Fibroblast of skin of left biceps (primary cell): ENCODE measurements at regions not wholly inside any gene's neighbourhood (a gene's known extent, or its start where the extent isn't known, plus 50 kb on each side); places are given as distances from the start of the nearest gene placed in this dataset.
"Not testable (repeated sequence)": the region's sequence is repeated elsewhere in the genome, so short reads cannot be mapped to it uniquely, and the experiment has no call there.

Experiments used
- DNase-seq, 2 experiments: peaks; one replicate each; pipeline ENCODE4 v3.0.0-alpha.2; 2013; ENCODE audit warnings: low read depth in 2 of 2

DNA sequence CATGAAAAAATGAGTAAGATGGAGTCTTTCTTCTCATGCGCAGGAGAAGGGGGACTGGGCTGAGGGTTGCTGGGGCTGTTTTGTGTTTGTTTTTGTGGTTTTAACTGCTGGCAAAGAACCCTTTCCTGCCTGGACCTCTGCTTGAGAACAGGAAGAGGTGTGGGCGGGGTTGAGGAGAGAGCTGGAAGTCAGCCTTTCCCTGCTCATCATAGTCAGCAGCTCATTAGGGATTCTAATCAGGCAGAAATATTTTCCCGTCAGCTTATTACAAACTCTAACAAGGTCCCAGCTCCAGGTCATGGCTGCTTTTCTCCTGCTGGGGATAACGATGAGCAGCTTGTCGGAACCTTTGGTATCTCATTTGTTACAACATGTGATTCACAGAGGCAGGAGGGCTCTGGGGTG lies 185.0 kb upstream of the NRXN3 start:
- no peak for DNase-seq

DNA sequence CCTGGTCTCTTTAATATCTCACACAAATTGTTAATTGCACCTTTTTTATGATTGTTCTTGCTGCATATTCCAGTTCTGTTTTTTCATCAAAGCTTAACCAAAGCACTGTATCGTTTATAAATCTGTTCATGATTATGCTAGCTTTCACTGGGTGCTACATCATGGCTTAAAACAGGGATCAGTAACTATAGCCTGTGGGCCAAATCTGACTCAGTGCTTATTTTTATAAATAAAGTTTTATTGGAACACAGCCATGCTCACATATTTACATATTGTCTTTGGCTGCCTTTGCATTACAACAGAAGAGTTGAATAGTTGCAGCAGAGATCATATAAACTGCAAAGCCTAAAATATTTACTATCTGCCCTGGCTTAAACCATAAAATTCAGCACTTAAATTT lies 183.4 kb upstream of the NRXN3 start:
- no peak for DNase-seq

DNA sequence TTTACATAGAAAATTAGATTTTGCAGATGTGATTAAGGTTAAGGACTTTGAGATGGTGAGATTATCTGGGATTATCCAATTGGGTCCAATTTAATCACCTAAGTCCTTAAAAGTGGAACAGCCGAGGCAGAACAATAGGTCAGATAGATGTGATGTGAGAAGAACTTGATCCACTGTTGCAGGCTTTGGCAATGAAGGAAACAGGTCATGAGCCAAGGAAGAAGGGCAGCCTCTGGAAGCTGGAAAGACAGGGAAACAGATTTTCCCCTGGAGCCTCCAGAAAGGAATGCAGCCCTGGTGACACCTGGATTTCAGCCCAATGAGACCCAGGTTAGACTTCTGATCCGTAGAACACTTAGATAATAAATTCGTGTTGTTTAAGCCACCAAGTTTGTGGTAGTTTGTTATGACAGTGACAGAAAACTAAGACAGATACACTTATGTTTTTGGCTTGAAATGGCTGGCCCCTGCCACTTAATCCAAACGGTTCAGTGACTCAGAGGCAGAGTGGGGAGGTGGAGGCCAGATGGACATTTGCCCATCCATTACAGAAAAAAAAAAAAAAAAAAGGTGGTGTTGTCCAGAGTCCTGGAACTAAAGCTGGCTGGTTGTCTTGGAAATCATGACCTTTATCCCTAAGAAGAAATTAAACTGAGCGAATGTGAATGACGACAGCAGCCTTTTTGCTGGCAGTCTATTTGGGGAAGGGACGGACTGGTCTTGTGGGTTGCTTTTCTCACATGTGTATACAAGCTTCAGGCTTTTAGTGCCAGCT lies 181.9 kb upstream of the NRXN3 start:
- no peak for DNase-seq

DNA sequence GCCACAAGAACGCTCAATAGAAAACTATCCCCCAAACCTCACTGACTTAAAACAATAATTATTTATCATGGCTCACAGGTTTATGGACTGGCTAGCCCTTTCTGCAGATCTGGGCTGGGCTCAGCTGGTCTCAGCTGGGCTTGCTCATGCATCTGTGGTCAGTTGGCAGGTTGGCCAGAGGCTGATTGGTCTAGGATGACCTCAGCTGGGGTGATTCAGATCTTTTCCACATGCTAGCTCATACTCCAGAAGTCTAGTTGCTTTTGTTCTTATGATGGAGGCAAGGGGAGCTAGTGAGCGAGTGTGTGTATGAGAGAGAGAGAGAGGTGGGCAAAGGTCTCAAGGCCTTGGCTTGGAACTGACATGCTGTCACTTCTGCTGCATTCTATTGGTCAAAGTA lies 181.2 kb upstream of the NRXN3 start:
- no peak for DNase-seq

DNA sequence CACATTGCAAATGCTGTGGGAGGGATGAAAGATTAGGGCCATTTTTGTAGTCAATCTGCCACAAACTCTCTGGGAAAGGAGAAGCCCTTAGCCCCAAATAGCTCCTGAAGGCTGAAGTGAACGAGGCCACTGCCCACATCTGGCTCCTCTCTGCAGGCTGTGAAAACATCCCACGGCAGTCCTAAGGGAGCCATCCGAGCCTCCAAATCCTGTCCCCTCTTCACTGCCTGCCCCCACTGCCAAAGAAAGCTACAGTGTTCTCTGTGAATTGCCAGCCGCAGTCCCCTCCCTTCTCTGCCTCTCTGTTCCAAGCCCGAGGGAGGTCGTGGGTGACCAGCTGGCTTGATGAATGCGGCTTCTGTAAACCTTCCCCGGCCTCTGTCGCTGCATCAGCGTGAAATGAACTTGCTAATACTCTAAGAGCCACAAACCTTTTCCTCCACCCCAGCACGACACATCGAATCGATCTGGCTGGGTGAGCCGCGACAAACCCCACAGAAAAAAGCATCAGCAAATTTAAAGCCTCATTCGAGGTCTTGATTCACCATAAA lies 180.7 kb upstream of the NRXN3 start:
- no peak for DNase-seq

DNA sequence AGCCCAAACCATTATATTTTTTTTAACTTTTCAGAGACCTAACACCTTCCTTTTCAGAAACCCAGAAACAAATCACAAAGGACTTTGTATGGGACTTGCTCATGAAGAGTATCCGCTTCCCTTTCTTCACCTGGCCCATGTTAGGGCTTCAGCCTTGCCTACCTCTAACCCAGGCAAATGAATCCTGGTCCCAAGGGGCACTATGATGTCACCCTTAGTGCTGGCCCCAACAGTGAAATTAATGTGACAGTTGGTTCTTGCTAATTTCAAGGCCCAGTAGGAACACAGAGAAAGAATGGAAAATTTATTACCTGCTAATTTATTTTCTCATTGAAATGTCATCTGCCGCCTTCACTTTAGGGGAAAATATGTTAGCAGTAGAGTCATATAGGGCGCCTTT lies 179.8 kb upstream of the NRXN3 start:
- DNase-seq: no peak

DNA sequence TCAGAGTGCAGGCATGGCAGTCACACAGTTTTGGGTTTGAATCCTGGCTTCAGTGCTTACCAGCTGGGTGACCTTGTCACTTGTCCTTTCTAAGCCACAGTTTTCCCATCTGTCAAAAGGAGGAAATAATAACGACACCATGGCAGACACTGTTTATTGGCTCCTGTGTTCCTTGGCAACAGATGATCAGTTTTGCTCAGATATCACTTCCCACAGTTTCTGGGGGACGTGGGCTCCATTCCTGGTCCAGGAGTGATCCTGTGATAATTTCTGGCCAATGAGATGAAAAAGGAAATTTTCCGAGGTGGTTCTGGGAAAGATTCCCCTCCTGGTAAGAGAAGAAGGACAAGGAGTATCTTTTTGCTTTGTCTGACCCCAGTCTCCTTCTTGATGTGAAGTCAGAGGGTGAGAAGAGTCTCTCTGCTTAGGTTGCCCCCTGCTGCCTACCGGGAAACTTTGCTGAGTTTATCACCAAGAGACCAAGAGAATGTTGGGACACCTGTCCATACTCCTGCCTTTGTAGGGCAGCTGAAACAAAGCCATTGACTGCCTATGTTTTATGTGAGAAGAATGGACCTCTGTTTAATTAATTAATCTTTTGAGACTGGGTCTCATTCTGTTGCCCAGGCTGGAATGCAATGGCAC lies 178.9 kb upstream of the NRXN3 start:
- no peak for DNase-seq

DNA sequence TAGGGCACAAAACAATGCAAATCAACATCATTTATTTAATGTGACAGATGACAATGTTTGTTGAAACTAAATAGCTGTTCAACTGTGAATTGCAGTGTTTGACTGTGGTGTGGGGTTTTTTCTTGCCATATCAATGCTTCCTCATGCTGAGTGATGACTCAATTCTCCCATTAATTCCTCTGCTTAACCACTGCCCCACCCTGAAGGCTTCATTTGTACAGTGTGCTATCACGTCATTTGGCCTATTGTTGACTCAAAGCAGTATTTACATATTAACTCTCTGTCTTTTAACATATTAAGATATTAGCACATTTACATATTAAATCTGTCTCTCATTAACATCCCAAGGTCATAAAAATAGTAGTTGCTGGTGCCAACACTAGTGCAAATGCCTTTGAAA lies 164.8 kb upstream of the NRXN3 start:
- DNase-seq: no peak

DNA sequence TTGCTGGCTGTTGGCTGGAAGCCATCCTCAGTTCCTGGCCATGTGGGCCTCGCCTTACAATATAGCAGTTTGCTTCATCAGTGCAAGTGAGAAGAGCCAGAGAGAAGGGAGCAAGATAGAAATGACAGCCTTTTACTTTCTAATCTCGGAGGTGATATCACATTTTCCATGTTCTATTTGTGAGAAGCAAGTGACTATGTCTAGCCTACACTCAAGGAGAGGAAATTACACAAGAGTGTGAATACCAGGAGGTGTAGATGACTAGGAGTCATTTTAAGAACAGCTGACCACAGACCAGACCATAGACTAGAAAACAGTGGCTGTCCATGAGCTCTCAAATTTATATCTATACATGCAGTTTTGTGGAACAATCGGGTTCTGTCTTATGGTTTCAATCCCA lies 163.0 kb upstream of the NRXN3 start:
- no peak for DNase-seq

DNA sequence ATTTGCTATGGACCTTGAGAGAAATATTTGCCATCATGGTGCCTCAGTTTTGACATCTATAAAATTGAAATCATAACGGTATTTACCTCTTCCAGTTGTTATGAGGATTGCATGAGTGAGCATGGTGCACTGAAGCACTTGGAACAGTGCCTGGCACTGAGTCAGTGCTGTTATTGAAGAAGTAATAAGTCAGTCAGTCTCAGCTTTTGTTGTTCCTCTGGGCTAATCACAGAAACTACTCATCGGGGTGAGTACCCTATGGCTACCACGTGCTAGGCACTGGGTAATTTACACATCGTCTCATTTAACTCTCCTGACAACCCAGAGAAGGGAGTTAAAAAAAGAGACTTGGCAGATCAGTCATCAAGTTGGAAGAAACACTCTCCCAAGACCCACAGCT lies 159.5 kb upstream of the NRXN3 start:
- DNase-seq: no peak

DNA sequence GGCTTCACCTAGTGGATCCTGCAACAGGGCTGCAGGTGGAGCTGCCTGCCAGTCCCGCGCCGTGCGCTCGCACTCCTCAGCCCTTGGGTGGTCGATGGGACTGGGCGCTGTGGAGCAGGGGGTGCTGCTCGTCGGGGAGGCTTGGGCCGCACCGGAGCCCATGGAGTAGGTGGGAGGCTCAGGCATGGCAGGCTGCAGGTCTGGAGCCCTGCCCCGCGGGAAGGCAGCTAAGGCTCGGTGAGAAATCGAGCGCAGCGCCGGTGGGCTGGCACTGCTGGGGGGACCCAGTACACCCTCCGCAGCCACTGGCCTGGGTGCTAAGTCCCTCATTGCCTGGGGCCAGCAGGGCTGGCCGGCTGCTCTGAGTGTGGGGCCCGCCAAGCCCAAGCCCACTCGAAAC lies 156.3 kb upstream of the NRXN3 start:
- not testable (repeated sequence) for DNase-seq

DNA sequence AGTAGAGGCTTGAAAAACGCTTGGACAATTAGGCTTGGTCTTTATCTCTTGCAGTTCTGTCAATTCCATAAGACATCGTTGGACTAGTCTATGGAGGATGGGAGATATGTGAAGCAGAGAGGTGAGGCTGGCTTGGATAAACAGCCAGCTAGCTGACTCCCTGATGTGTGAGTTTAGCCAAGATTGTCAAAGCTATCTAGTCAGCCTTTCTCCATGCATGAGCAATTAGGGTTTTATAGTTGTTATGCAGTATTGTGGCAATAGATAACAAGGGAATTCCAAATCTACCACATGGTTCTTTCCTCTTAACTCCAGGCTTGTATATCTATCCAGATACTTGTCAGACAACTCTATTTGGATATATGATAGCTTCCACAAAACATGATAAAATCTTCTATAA lies 153.6 kb upstream of the NRXN3 start:
- no peak for DNase-seq

DNA sequence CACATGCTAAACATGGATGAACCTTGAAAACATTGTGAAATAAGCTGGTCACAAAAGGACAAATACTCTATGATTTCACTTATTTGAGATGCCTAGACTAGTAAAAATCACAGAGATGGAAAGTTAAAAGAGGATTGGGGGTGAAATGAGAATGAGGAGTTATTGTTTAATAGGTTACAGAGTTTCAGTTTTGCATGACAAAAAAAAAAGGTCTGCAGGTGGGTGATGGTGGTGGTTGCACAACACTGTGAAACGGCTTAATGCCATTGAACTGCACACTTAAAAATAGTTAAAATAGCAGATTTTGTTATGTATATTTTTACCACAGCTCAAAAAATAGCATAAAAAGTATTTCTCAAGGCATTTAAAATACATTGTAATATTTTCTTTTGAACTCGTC lies 151.9 kb upstream of the NRXN3 start:
- DNase-seq: no peak

DNA sequence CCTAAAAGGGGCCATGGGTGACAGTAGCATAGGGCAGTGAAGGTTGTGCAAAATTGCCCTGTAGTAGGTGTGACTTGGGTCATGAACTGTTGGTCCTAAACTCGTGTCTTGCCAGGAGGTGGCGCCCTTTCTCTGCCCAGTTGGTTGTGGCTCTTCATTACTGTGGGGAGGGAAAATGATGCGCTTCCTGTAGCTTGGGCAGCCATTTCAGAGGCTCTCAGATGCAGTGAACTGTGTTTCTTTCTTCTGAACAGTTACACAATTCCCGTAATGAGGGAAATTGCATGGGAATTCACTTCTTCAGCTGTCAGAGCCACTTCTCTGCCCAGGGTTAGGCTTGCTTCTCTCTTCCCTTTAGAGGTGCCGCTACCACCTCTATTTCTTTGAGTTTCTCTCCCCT lies 148.1 kb upstream of the NRXN3 start:
- peak in 1 of 2 experiments; percentile 8 for DNase-seq

DNA sequence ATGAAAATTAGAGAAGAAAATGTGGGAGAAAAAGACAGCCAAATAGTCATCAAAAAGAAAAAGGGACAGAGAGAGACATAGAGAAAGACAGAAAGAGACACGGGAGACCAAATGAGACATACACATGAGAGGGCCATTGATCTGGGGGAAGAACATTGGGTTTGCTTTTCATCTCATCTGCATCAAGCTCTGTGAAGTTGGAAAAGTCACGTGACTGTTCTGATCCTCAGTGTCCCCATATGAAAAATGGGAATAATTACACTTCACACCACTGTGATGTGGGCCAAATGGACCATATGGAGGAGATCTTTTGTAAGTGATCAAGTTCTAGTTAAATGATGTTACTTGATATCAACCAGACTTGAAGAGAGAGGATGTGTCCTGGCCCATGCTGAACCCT lies 147.1 kb upstream of the NRXN3 start:
- no peak for DNase-seq

DNA sequence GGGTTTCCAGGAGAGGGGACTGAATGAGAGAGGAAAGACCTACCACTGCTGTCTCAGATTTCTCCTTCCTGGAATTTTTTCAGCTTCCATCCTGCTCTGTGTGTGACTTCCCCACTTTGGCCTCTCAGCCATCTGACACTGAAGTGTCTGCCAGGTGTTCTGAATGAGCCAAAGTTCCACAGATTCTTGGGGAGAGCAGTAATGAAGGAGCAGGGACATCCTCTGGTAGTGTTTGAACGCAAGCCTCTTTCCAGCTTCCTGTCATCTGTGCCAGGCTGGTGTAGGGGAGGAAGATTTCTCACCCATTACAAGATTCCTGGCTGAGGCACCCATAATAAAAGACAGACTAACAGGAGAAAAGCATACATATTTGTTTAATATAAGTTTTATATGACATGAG lies 141.7 kb upstream of the NRXN3 start:
- DNase-seq: no peak

DNA sequence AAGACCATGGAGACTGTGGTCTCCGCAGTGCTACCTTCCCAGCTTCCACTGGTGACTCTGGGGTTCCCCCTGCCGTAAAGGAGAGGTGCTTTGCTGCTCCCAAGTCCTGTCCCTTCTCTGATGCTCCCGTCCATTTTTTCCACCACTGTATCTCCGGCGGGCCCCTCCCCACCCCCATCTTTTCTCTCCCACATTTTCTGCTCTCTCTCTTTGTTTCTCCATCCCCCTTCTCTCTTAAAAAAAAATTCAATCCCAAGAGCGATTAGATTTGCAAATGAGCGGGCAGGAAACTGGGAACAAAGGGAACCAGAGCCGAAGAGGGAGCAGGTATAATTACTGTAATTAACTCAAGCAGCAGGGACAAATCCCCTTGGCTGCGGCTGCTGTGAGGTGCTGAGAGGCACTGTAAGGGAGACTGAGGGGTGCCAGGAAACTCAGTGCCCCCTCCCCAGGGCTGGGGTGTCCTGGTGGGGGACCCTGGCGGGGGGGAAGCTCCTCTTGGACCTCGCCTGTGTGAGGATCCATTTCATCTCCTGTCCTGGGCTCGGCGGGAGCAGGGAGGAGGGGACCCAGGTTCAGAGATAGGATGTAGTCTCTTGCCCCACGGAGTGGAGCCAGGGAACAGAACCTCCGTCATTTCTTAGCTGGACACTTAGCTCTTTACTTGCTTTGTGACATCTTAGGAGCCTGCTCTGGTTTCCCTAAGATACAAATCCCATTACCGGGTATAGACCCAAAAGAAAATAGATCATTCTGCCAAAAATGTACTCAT lies 140.4 kb upstream of the NRXN3 start:
- no peak for DNase-seq

DNA sequence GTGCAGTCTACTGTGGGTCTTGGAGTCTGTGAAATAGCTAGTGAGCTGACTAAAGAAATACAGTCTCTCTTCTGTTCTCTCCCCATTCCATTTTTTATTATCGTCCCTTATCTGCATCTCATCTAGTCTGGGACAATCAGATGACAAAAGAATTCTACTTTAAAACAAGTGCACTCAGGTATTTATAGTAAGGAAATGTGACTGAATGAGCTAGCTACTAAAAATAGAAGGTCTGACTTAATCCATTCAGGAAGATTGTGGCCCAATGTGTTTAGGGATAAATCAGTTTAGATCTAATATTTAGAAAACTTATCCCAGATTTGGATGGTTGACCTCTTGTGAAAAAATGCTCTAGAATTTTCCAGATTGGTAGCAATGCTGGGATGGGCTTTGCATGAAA lies 126.8 kb upstream of the NRXN3 start:
- DNase-seq: no peak

DNA sequence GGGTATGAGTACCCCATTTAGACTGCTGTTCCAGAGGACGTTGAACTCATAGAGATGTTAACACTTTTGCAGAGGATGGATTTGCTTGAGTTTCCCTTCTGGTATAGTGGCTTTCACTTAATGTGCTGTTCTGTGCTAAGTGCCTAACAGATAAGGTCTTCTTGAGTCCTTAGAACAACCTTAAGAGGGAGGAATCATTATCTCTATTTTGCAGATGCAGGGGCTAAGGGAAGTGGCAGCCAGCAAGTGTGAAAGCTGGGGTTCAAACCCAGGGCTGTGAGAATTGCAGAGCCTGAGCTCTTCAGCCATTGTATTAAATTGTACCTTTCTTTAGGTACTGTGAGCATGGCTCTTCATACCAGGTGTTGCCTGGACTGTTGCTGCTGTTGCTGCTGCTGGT lies 122.1 kb upstream of the NRXN3 start:
- no peak for DNase-seq

DNA sequence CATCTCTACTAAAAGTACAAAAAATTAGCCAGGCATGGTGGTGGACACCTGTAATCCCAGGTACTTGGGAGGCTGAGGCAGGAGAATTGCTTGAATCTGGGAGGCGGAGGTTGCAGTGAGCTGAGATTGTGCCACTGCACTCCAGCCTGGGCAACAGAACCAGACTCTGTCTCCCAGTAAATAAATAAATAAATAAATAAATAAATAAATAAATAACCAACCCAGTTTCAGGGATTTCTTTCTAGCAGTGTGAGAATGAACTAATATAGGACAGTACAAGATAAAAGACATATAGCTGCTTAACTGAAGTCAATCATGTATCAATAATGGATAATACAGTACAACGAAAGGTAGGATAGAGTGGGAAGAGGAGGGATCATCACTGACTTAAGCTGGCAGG lies 113.3 kb upstream of the NRXN3 start:
- not testable (repeated sequence) for DNase-seq

DNA sequence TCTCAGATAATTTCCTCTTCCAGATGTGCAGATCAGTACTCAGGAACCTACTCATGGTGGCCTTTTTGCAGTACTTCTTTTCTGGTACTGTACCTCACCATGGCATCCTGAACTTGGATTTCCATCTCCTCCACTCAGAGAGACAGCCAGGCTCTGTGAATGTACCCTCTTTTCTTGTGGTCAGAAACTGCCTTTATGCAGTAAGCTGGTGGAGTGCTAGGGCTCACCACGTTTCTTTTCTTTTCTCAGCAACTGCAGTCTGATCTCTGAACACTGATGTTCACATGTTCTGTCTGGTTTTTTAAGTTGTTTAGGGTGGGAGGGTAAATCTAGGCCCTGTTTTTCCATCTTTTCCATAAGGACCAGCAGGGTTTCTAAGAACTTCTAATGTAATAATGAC lies 99.8 kb upstream of the NRXN3 start:
- no peak for DNase-seq

DNA sequence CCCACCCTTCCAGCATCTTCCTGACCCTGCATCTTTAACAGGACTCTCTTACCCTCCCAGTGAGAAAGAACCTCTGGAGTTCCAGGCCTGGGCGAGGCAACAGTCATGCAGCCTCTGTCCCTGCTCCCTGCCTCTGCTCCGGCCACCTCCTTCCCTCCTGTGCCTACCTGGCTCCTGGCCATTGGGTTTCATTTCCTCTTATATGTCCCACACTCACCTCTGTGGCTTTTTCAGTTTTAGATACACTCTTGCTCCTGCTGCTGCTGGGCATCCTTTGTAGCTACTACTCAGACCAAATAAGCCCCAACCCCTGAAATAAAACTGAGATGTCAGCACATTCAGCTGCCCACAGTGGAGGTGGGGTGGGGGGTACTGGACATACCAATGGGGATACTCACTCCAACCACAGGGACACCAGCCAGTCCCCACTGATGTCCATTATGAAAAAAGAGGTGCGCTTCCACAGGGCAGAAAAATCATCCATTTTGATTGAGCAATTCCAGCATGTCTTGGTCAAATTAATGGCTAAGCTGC lies 99.1 kb upstream of the NRXN3 start:
- no peak for DNase-seq
